ENCODE measurements at regions not wholly inside any gene's neighbourhood (a gene's known extent, or its start where the extent isn't known, plus 50 kb on each side); places are given as distances from the start of the nearest gene placed in this dataset.
"Not testable (repeated sequence)": the region's sequence is repeated elsewhere in the genome, so short reads cannot be mapped to it uniquely, and the experiment has no call there.

- no peak overlapping the region for H3K4me3 ChIP-seq (replicated peaks; ENCODE audit: low read depth, low read length)
- H3K36me3 ChIP-seq (ENCODE audit: control insufficient read depth, insufficient read depth, low read length): no peaks in the 10 kb centered on the region
- no peak for TF ChIP-seq CTCF (IDR thresholded peaks at IDR 0.05; ENCODE audit: insufficient read depth, low read length, poor library complexity, severe bottlenecking)
- no peak for DNase-seq (ENCODE audit: extremely low read depth, insufficient read length)
- H3K27me3 ChIP-seq (replicated peaks; ENCODE audit: control insufficient read depth, insufficient read depth, low read length): no peaks in the 10 kb centered on the region
These were observed 2254.4 kb downstream of the ARAP2 start for GRCh38 chr4:33989820-33990443.

GRCh38 chr4:33996075-33996718 lies 2248.1 kb downstream of the ARAP2 start:
- no peaks in the 10 kb centered on the region for H3K36me3 ChIP-seq (ENCODE audit: control insufficient read depth, insufficient read depth, low read length)
- DNase-seq (ENCODE audit: extremely low read depth, insufficient read length): no peak
- no peak overlapping the region for H3K4me3 ChIP-seq (replicated peaks; ENCODE audit: low read depth, low read length)
- H3K27me3 ChIP-seq (replicated peaks; ENCODE audit: control insufficient read depth, insufficient read depth, low read length): no peaks in the 10 kb centered on the region
- TF ChIP-seq CTCF (IDR thresholded peaks at IDR 0.05; ENCODE audit: insufficient read depth, low read length, poor library complexity, severe bottlenecking): no peak

GRCh38 chr4:33998291-33998690 lies 2246.0 kb downstream of the ARAP2 start:
- no peaks in the 10 kb centered on the region for H3K36me3 ChIP-seq (ENCODE audit: control insufficient read depth, insufficient read depth, low read length)
- TF ChIP-seq CTCF (IDR thresholded peaks at IDR 0.05; ENCODE audit: insufficient read depth, low read length, poor library complexity, severe bottlenecking): no peak
- no peak for DNase-seq (ENCODE audit: extremely low read depth, insufficient read length)

GRCh38 chr4:34000356-34000755 lies 2244.0 kb downstream of the ARAP2 start:
- Histone ChIP-seq H3K27me3 (replicated peaks; ENCODE audit: control insufficient read depth, insufficient read depth, low read length) (no peaks in the 10 kb centered on the region), H3K4me3 (replicated peaks; ENCODE audit: low read depth, low read length) (no peak overlapping the region), H3K36me3 (ENCODE audit: control insufficient read depth, insufficient read depth, low read length) (no peaks in the 10 kb centered on the region)
- TF ChIP-seq CTCF (IDR thresholded peaks at IDR 0.05; ENCODE audit: insufficient read depth, low read length, poor library complexity, severe bottlenecking): no peak
- no peak for DNase-seq (ENCODE audit: extremely low read depth, insufficient read length)

More at GRCh38 chr4:33998291-33998690, 2246.0 kb downstream of the ARAP2 start:
- H3K27me3 ChIP-seq (replicated peaks; ENCODE audit: control insufficient read depth, insufficient read depth, low read length): no peaks in the 10 kb centered on the region
- no peak overlapping the region for H3K4me3 ChIP-seq (replicated peaks; ENCODE audit: low read depth, low read length)

- DNase-seq (ENCODE audit: extremely low read depth, insufficient read length): not testable (repeated sequence)
These were observed 2237.8 kb downstream of the ARAP2 start for GRCh38 chr4:34006540-34006939.

GRCh38 chr4:34009951-34010350 lies 2234.4 kb downstream of the ARAP2 start:
- H3K36me3 ChIP-seq (ENCODE audit: control insufficient read depth, insufficient read depth, low read length): no peaks in the 10 kb centered on the region
- no peak overlapping the region for H3K4me3 ChIP-seq (replicated peaks; ENCODE audit: low read depth, low read length)
- TF ChIP-seq CTCF (IDR thresholded peaks at IDR 0.05; ENCODE audit: insufficient read depth, low read length, poor library complexity, severe bottlenecking): no peak
- no peak for DNase-seq (ENCODE audit: extremely low read depth, insufficient read length)
- H3K27me3 ChIP-seq (replicated peaks; ENCODE audit: control insufficient read depth, insufficient read depth, low read length): no peaks in the 10 kb centered on the region

More at GRCh38 chr4:34006540-34006939, 2237.8 kb downstream of the ARAP2 start:
- H3K27me3 ChIP-seq (replicated peaks; ENCODE audit: control insufficient read depth, insufficient read depth, low read length); H3K4me3 ChIP-seq (replicated peaks; ENCODE audit: low read depth, low read length); H3K36me3 ChIP-seq (ENCODE audit: control insufficient read depth, insufficient read depth, low read length): not testable (repeated sequence)
